Caco-2 (cell line): ENCODE measurements at regions not wholly inside any gene's neighbourhood (a gene's known extent, or its start where the extent isn't known, plus 50 kb on each side); places are given as distances from the start of the nearest gene placed in this dataset.

Experiments used
- BruUV-seq: library from RNA; stranded (reverse); fragments of 400-500 nt; replicated peaks from 2 replicates; lab custom pipeline; 2021; lab: Mats Ljungman, UMichigan
- CTCF ChIA-PET: fragments of 300-600 bp; sonication (Branson Sonifier 250); formaldehyde crosslinking; loops from one replicate; lab custom pipeline; 2022; ENCODE audit warnings: antibody characterized with exemption; lab: Charles Lee
- POLR2A ChIA-PET: fragments of 300-600 bp; sonication (Branson Sonifier 250); formaldehyde crosslinking; loops from one replicate; lab custom pipeline; 2022; ENCODE audit warnings: antibody characterized with exemption; lab: Charles Lee
- DNase-seq, 2 experiments: peaks; one replicate each; pipeline versions ENCODE4 v3.0.0 to v3.0.0-alpha.2; 2020 to 2022
- H3K27me3 ChIP-seq: replicated peaks from 2 replicates; pipeline ENCODE4 v1.6.0; 2011; ENCODE audit warnings: low read length; ENCODE audit not compliant: control insufficient read depth, insufficient read depth
- H3K36me3 ChIP-seq: 2 replicates; pipeline ENCODE4 v1.5.1; 2011; ENCODE audit warnings: low read length; ENCODE audit not compliant: control insufficient read depth, insufficient read depth
- H3K4me1 ChIP-seq: fragments of 250-450 bp; sonication (Bioruptor Pico); 2 replicates; pipeline ENCODE4 v1.5.1; 2020; ENCODE audit warnings: mild to moderate bottlenecking
- H3K4me3 ChIP-seq: 2 replicates; pipeline ENCODE4 v1.5.1; 2011; ENCODE audit warnings: low read depth, mild to moderate bottlenecking, control low read depth, low read length
- H3K9me3 ChIP-seq: fragments of 250-450 bp; sonication (Bioruptor Pico); 2 replicates; pipeline ENCODE4 v1.5.1; 2020; ENCODE audit warnings: mild to moderate bottlenecking, moderate library complexity
- H3K27ac Mint-ChIP-seq: one replicate; pipeline ENCODE4 v1.8.0; 2022; ENCODE audit warnings: mixed read lengths; ENCODE audit not compliant: unreplicated experiment
- H3K27me3 Mint-ChIP-seq: one replicate; pipeline ENCODE4 v1.8.0; 2022; ENCODE audit warnings: mixed read lengths; ENCODE audit not compliant: insufficient read depth, unreplicated experiment
- H3K36me3 Mint-ChIP-seq: one replicate; pipeline ENCODE4 v1.8.0; 2022; ENCODE audit warnings: mild to moderate bottlenecking, mixed read lengths; ENCODE audit not compliant: insufficient read depth, unreplicated experiment
- H3K4me1 Mint-ChIP-seq: one replicate; pipeline ENCODE4 v1.8.0; 2022; ENCODE audit warnings: low read depth, mixed read lengths; ENCODE audit not compliant: unreplicated experiment
- H3K4me3 Mint-ChIP-seq: one replicate; pipeline ENCODE4 v1.8.0; 2022; ENCODE audit warnings: mild to moderate bottlenecking, moderate library complexity, mixed read lengths; ENCODE audit not compliant: unreplicated experiment
- H3K9me3 Mint-ChIP-seq: one replicate; pipeline ENCODE4 v1.8.0; 2022; ENCODE audit warnings: mixed read lengths; ENCODE audit not compliant: unreplicated experiment
- CTCF ChIP-seq, 2 experiments: fragments of 200-600 bp in 1 of 2; IDR thresholded peaks; 1 replicate in 1 of 2; 2 replicates in 1 of 2; pipeline versions ENCODE4 v1.5.1 to v1.8.0; 2011 to 2022; ENCODE audit warnings: antibody characterized with exemption in 1 of 2, control low read depth in 1 of 2, inconsistent platforms in 1 of 2, low read depth in 1 of 2, low read length in 1 of 2, mild to moderate bottlenecking in 1 of 2, moderate library complexity in 1 of 2; ENCODE audit not compliant: insufficient read depth in 1 of 2, severe bottlenecking in 1 of 2, unreplicated experiment in 1 of 2
- intact Hi-C: fragments of 100-400 bp; cut with micrococcal nuclease; formaldehyde crosslinking; loops from one replicate; pipeline ENCODE4 v1.10.0; 2022; ENCODE audit not compliant: unreplicated experiment

- H3K4me1 ChIP-seq, result no peaks in the 10 kb centered on the region
- Mint-ChIP-seq H3K9me3 (no peaks in the 10 kb centered on the region), H3K4me3 (no peak overlapping the region), H3K27ac (no peak overlapping the region), H3K4me1 (no peaks in the 10 kb centered on the region), H3K27me3 (no peaks in the 10 kb centered on the region), H3K36me3 (no peaks in the 10 kb centered on the region)
- no peak for TF ChIP-seq CTCF (IDR thresholded peaks at IDR 0.05; ENCODE audit: insufficient read depth in 1 of 2, low read depth in 1 of 2, low read length in 1 of 2, severe bottlenecking in 1 of 2, unreplicated experiment in 1 of 2)
- H3K9me3 ChIP-seq, result no peaks in the 10 kb centered on the region
- H3K36me3 ChIP-seq, result no peaks in the 10 kb centered on the region
- no peak for DNase-seq
- intact Hi-C loops, result no loop called here
- CTCF ChIA-PET, result no interaction called here
- POLR2A ChIA-PET, result no interaction called here
- BruUV-seq, result no TSS peak
- H3K4me3 ChIP-seq, result no peak overlapping the region
- H3K27me3 ChIP-seq, result no peaks in the 10 kb centered on the region
These were observed 217.1 kb downstream of the PRL start for GRCh38 chr6:22079783-22080182.

- H3K4me3 Mint-ChIP-seq, result no peak overlapping the region
- H3K4me1 ChIP-seq, result no peaks in the 10 kb centered on the region
- no peaks in the 10 kb centered on the region for H3K36me3 Mint-ChIP-seq
- BruUV-seq, result no TSS peak
- no peak for TF ChIP-seq CTCF (IDR thresholded peaks at IDR 0.05; ENCODE audit: insufficient read depth in 1 of 2, low read depth in 1 of 2, low read length in 1 of 2, severe bottlenecking in 1 of 2, unreplicated experiment in 1 of 2)
- ChIA-PET POLR2A (no interaction called here), CTCF (no interaction called here)
- peaks cover 9% of the 10 kb centered on the region for H3K9me3 Mint-ChIP-seq
- H3K27me3 Mint-ChIP-seq, result no peaks in the 10 kb centered on the region
- H3K4me1 Mint-ChIP-seq, result no peaks in the 10 kb centered on the region
- no peaks in the 10 kb centered on the region for H3K36me3 ChIP-seq
- no peaks in the 10 kb centered on the region for H3K9me3 ChIP-seq
- intact Hi-C loops, result no loop called here
- no peak overlapping the region for H3K27ac Mint-ChIP-seq
- no peaks in the 10 kb centered on the region for H3K27me3 ChIP-seq
- H3K4me3 ChIP-seq, result no peak overlapping the region
- no peak for DNase-seq
These were observed 215.1 kb downstream of the PRL start for GRCh38 chr6:22081709-22082108.

- H3K27me3 Mint-ChIP-seq, result no peaks in the 10 kb centered on the region
- CTCF ChIA-PET, result no interaction called here
- no peak for TF ChIP-seq CTCF (IDR thresholded peaks at IDR 0.05; ENCODE audit: insufficient read depth in 1 of 2, low read depth in 1 of 2, low read length in 1 of 2, severe bottlenecking in 1 of 2, unreplicated experiment in 1 of 2)
- Histone ChIP-seq H3K27me3 (no peaks in the 10 kb centered on the region), H3K4me3 (no peak overlapping the region), H3K9me3 (no peaks in the 10 kb centered on the region), H3K4me1 (no peaks in the 10 kb centered on the region), H3K36me3 (no peaks in the 10 kb centered on the region)
- no peaks in the 10 kb centered on the region for H3K36me3 Mint-ChIP-seq
- BruUV-seq, result no TSS peak
- H3K27ac Mint-ChIP-seq, result no peak overlapping the region
- intact Hi-C loops, result no loop called here
- no peak overlapping the region for H3K4me3 Mint-ChIP-seq
- no peaks in the 10 kb centered on the region for H3K4me1 Mint-ChIP-seq
- peaks cover 9% of the 10 kb centered on the region for H3K9me3 Mint-ChIP-seq
- POLR2A ChIA-PET, result interaction anchor here (0.7 kb wide), 1 partner anchor 1347 kb away, joined by 3 read pairs; no protein-coding TSS in a partner anchor
- no peak for DNase-seq
These were observed 214.6 kb downstream of the PRL start for GRCh38 chr6:22082218-22082617.
